ENCODE measurements at regions not wholly inside any gene's neighbourhood (a gene's known extent, or its start where the extent isn't known, plus 50 kb on each side); places are given as distances from the start of the nearest gene placed in this dataset.

DNA sequence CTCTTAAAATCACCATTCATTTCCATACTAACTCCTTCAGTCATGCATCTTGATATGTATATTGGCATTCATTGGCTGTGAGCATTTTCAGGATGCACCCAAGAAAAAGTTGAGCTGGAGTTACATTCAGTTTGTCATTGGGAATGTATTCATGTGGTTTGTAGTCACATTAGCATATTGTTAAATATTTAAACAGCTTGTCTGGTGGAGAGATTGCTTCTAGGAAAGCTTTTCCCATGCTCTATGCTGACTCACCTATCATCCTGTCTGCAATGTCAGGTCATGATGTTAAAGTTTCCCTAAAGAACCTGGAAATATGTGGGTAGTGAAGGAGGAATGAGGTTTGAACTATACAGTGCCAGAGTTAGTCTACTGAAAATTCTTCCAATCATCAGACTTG lies 583.6 kb downstream of the GALC start:
- Histone ChIP-seq H3K36me3 (no peaks in the 10 kb centered on the region), H3K9me3 (no peaks in the 10 kb centered on the region), H3K27ac (replicated peaks in 1 of 4) (no peak overlapping the region), H3K4me1 (no peaks in the 10 kb centered on the region), H3K4me3 (no peak overlapping the region), H3K27me3 (no peaks in the 10 kb centered on the region)
- intact Hi-C loops (cut with DNase I): no loop called here
- TF ChIP-seq POLR2A (IDR thresholded peaks at IDR 0.05; ENCODE audit: low read depth) (no peak), EP300 (IDR thresholded peaks at IDR 0.05) (no peak), POLR2AphosphoS5 (IDR thresholded peaks at IDR 0.05) (no peak)
- TF ChIP-seq, protein P1, sequence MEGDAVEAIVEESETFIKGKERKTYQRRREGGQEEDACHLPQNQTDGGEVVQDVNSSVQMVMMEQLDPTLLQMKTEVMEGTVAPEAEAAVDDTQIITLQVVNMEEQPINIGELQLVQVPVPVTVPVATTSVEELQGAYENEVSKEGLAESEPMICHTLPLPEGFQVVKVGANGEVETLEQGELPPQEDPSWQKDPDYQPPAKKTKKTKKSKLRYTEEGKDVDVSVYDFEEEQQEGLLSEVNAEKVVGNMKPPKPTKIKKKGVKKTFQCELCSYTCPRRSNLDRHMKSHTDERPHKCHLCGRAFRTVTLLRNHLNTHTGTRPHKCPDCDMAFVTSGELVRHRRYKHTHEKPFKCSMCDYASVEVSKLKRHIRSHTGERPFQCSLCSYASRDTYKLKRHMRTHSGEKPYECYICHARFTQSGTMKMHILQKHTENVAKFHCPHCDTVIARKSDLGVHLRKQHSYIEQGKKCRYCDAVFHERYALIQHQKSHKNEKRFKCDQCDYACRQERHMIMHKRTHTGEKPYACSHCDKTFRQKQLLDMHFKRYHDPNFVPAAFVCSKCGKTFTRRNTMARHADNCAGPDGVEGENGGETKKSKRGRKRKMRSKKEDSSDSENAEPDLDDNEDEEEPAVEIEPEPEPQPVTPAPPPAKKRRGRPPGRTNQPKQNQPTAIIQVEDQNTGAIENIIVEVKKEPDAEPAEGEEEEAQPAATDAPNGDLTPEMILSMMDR (IDR thresholded peaks at IDR 0.05): no peak
- no peak for DNase-seq (ENCODE audit: extremely low spot score)

DNA sequence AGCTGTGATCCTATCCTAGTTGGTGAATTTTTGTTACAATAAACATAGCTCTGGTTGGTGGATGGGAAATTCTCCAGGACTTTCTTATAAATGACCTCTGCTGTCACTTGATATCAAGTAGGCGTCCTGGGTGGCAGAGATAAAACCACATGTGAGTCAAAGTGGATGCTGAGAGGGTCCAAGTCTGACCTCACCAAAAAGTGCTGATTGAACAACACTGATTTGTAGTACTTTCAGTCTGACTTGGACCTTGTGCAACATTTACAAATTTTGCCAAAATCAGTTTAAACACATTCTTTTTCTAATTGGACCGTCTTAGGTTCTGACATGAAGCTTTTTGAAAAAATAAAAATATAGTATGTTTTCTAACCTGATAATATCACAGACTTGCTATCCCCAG lies 585.6 kb downstream of the GALC start:
- Histone ChIP-seq H3K27me3 (no peaks in the 10 kb centered on the region), H3K36me3 (no peaks in the 10 kb centered on the region), H3K9me3 (no peaks in the 10 kb centered on the region), H3K4me1 (no peaks in the 10 kb centered on the region), H3K27ac (replicated peaks in 1 of 4) (no peak overlapping the region), H3K4me3 (no peak overlapping the region)
- DNase-seq (ENCODE audit: extremely low spot score): no peak
- TF ChIP-seq EP300 (IDR thresholded peaks at IDR 0.05): no peak
- TF ChIP-seq, protein P1 (IDR thresholded peaks at IDR 0.05): no peak
- TF ChIP-seq POLR2A (IDR thresholded peaks at IDR 0.05; ENCODE audit: low read depth): no peak
- no peak for TF ChIP-seq POLR2AphosphoS5 (IDR thresholded peaks at IDR 0.05)
- WGBS: 49% methylated on average over 2 of the region's 2 CpGs
- intact Hi-C loops (cut with DNase I): no loop called here

DNA sequence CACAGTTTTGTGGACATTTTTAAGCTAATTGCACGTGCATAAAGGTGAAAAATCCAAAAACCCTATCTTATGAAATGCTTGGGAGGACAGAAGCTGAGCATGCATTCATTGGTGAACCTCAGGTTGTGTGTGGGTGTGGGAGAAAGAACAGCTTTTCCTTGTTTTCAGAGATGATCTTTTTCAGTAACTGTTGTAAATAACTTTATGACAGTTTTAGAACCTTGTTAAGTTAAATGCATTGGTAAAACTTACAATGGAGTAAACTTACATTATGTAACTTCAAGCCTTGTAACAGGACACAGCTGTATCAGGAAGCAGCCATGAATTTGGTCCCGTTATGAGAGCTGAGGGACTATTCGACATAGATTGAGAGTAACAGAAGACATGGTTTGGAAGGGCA lies 587.4 kb downstream of the GALC start:
- WGBS: 53% methylated on average over 3 of the region's 3 CpGs
- no peak for DNase-seq (ENCODE audit: extremely low spot score)
- intact Hi-C loops (cut with DNase I): no loop called here

DNA sequence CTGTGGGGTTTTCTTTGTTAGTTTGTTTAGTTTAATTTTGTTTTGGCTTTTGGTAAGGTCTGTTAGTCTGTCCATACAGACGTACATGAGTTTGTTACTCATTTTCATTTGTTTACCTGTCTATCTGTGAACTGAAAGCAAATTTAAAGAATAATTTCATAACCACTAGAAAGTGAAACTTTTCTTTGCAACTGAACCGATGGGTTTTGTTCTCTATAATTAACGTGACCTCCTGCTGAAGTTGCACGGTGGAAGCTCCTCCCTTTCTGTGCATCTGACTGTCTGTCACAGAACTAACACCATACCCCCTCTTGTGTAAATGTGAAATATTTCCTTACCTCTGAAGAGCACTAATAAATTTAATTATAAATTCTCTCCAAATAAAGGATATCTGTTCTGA lies 595.5 kb downstream of the GALC start:
- no peak for DNase-seq (ENCODE audit: extremely low spot score)
- no peaks in the 10 kb centered on the region for H3K9me3 ChIP-seq
- no peak overlapping the region for H3K27ac ChIP-seq (replicated peaks in 1 of 4)
- no peaks in the 10 kb centered on the region for H3K27me3 ChIP-seq
- intact Hi-C loops (cut with DNase I): no loop called here
- TF ChIP-seq EP300 (IDR thresholded peaks at IDR 0.05) (no peak), POLR2AphosphoS5 (IDR thresholded peaks at IDR 0.05) (no peak), POLR2A (IDR thresholded peaks at IDR 0.05; ENCODE audit: low read depth) (no peak)
- TF ChIP-seq, protein P1 (IDR thresholded peaks at IDR 0.05): no peak
- no peak overlapping the region for H3K4me3 ChIP-seq
- H3K4me1 ChIP-seq: no peaks in the 10 kb centered on the region
- no peaks in the 10 kb centered on the region for H3K36me3 ChIP-seq
- WGBS: 62% methylated on average over 4 of the region's 4 CpGs

More for the DNA sequence above, 587.4 kb downstream of the GALC start:
- H3K27ac ChIP-seq (replicated peaks in 1 of 4): no peak overlapping the region
- no peaks in the 10 kb centered on the region for H3K9me3 ChIP-seq
- TF ChIP-seq, protein P1 (IDR thresholded peaks at IDR 0.05): no peak
- TF ChIP-seq EP300 (IDR thresholded peaks at IDR 0.05): no peak
- TF ChIP-seq POLR2A (IDR thresholded peaks at IDR 0.05; ENCODE audit: low read depth): no peak
- no peak for TF ChIP-seq POLR2AphosphoS5 (IDR thresholded peaks at IDR 0.05)
- no peaks in the 10 kb centered on the region for H3K4me1 ChIP-seq
- no peak overlapping the region for H3K4me3 ChIP-seq
- no peaks in the 10 kb centered on the region for H3K36me3 ChIP-seq
- H3K27me3 ChIP-seq: no peaks in the 10 kb centered on the region

DNA sequence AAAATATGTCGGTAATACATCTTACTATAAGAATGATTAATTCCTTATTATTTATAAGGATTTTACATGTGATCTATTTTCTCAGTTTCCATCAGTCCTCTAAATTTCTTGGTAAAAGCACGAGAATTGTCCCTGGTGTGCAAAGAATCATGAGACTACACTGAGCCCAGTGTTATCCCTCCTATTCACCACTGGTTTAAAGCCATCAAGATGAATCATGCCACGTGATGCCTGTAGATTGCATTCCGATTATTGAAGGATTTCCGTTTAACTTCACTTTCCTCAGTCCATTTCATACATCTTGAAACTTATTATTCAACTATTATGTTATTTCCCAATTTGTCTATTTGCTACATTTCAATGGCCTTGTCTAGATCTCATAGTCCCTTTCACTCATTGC lies 601.9 kb downstream of the GALC start:
- no peak overlapping the region for H3K27ac ChIP-seq (replicated peaks in 1 of 4)
- intact Hi-C loops (cut with DNase I): no loop called here
- H3K9me3 ChIP-seq: no peaks in the 10 kb centered on the region
- no peaks in the 10 kb centered on the region for H3K36me3 ChIP-seq
- H3K27me3 ChIP-seq: no peaks in the 10 kb centered on the region
- DNase-seq (ENCODE audit: extremely low spot score): no peak
- 85% methylated on average over 5 of the region's 5 CpGs for WGBS
- no peak overlapping the region for H3K4me3 ChIP-seq
- no peak for TF ChIP-seq EP300 (IDR thresholded peaks at IDR 0.05)
- no peaks in the 10 kb centered on the region for H3K4me1 ChIP-seq
